ENCODE measurements at regions not wholly inside any gene's neighbourhood (a gene's known extent, or its start where the extent isn't known, plus 50 kb on each side); places are given as distances from the start of the nearest gene placed in this dataset.
"Not testable (repeated sequence)": the region's sequence is repeated elsewhere in the genome, so short reads cannot be mapped to it uniquely, and the experiment has no call there.

GRCh38 chrX:99988532-99988931 lies 421.5 kb downstream of the PCDH19 start:
- DNase-seq: not testable (repeated sequence)

GRCh38 chrX:99973572-99974226 lies 436.4 kb downstream of the PCDH19 start:
- no peak for DNase-seq

GRCh38 chrX:99939883-99940232 lies 470.2 kb downstream of the PCDH19 start:
- DNase-seq: no peak

- DNase-seq: peak; percentile 0
Observed at GRCh38 chrX:99939206-99939882, 470.7 kb downstream of the PCDH19 start.

- peak; percentile 0 for DNase-seq
Observed at GRCh38 chrX:99938464-99938863, 471.6 kb downstream of the PCDH19 start.

- no peak for DNase-seq
Observed at GRCh38 chrX:99933865-99934264, 476.2 kb downstream of the PCDH19 start.

GRCh38 chrX:99914635-99915034 lies 495.4 kb downstream of the PCDH19 start:
- no peak for DNase-seq

- DNase-seq: no peak
Observed at GRCh38 chrX:99913611-99914010, 496.5 kb downstream of the PCDH19 start.

GRCh38 chrX:99909946-99910345 lies 500.1 kb downstream of the PCDH19 start:
- DNase-seq: no peak

- DNase-seq: no peak
Observed at GRCh38 chrX:99901091-99901490, 509.0 kb downstream of the PCDH19 start.

- DNase-seq: no peak
Observed at GRCh38 chrX:99887918-99888317, 522.2 kb downstream of the PCDH19 start.

- DNase-seq: no peak
Observed at GRCh38 chrX:99857455-99857854, 552.6 kb downstream of the PCDH19 start.

- DNase-seq: no peak
Observed at GRCh38 chrX:99833821-99834220, 576.3 kb downstream of the PCDH19 start.

GRCh38 chrX:99820197-99820596 lies 589.9 kb downstream of the PCDH19 start:
- no peak for DNase-seq

- DNase-seq: no peak
Observed at GRCh38 chrX:99800016-99800415, 610.1 kb downstream of the PCDH19 start.

- no peak for DNase-seq
Observed at GRCh38 chrX:99798936-99799335, 611.1 kb downstream of the PCDH19 start.

GRCh38 chrX:99795495-99795894 lies 614.6 kb downstream of the PCDH19 start:
- DNase-seq: no peak

- no peak for DNase-seq
Observed at GRCh38 chrX:99782516-99783040, 627.5 kb downstream of the PCDH19 start.

- DNase-seq: no peak
Observed at GRCh38 chrX:99777912-99778311, 632.2 kb downstream of the PCDH19 start.

GRCh38 chrX:99761731-99762130 lies 648.3 kb downstream of the PCDH19 start:
- no peak for DNase-seq

GRCh38 chrX:99752776-99753175 lies 657.3 kb downstream of the PCDH19 start:
- DNase-seq: no peak

GRCh38 chrX:99750721-99751120 lies 659.4 kb downstream of the PCDH19 start:
- DNase-seq: no peak

GRCh38 chrX:99722094-99722493 lies 688.0 kb downstream of the PCDH19 start:
- no peak for DNase-seq

- no peak for DNase-seq
Observed at GRCh38 chrX:99719140-99719539, 690.9 kb downstream of the PCDH19 start.

- DNase-seq: no peak
Observed at GRCh38 chrX:99717716-99718115, 692.4 kb downstream of the PCDH19 start.
